ENCODE measurements at regions not wholly inside any gene's neighbourhood (a gene's known extent, or its start where the extent isn't known, plus 50 kb on each side); places are given as distances from the start of the nearest gene placed in this dataset.

GRCh38 chr5:136703036-136703435 lies 337.7 kb upstream of the TRPC7 start:
- Histone ChIP-seq H3K4me3 (no peak overlapping the region), H3K27ac (no peak overlapping the region), H3K27me3 (replicated peaks; ENCODE audit: insufficient read depth) (no peaks in the 10 kb centered on the region), H3K4me1 (replicated peaks) (no peaks in the 10 kb centered on the region), H3K36me3 (no peaks in the 10 kb centered on the region), H3K9me3 (no peaks in the 10 kb centered on the region)
- DNase-seq (ENCODE audit: low spot score) = no peak
- WGBS = 95% methylated on average over 2 of the region's 2 CpGs
- TF ChIP-seq POLR2A (IDR thresholded peaks at IDR 0.05) (no peak), CTCF (IDR thresholded peaks at IDR 0.05) (no peak), POLR2AphosphoS5 (IDR thresholded peaks at IDR 0.05) (no peak)
- intact Hi-C loops (cut with DNase I) = no loop called here

GRCh38 chr5:136701191-136701590 lies 335.8 kb upstream of the TRPC7 start:
- no peaks in the 10 kb centered on the region for H3K9me3 ChIP-seq
- WGBS = 34% methylated on average over 1 of the region's 1 CpG
- no peaks in the 10 kb centered on the region for H3K36me3 ChIP-seq

GRCh38 chr5:136699651-136700050 lies 334.3 kb upstream of the TRPC7 start:
- Histone ChIP-seq H3K9me3 (no peaks in the 10 kb centered on the region), H3K36me3 (no peaks in the 10 kb centered on the region), H3K27ac (no peak overlapping the region), H3K27me3 (replicated peaks; ENCODE audit: insufficient read depth) (no peaks in the 10 kb centered on the region), H3K4me1 (replicated peaks) (no peaks in the 10 kb centered on the region), H3K4me3 (no peak overlapping the region)
- TF ChIP-seq POLR2AphosphoS5 (IDR thresholded peaks at IDR 0.05) = no peak
- TF ChIP-seq CTCF (IDR thresholded peaks at IDR 0.05) = no peak
- TF ChIP-seq POLR2A (IDR thresholded peaks at IDR 0.05) = no peak
- WGBS = 12% methylated on average over 7 of the region's 7 CpGs
- no peak for DNase-seq (ENCODE audit: low spot score)
- intact Hi-C loops (cut with DNase I) = no loop called here

More at GRCh38 chr5:136701191-136701590, 335.8 kb upstream of the TRPC7 start:
- Histone ChIP-seq H3K4me3 (no peak overlapping the region), H3K27me3 (replicated peaks; ENCODE audit: insufficient read depth) (no peaks in the 10 kb centered on the region), H3K27ac (no peak overlapping the region), H3K4me1 (replicated peaks) (no peaks in the 10 kb centered on the region)
- no peak for DNase-seq (ENCODE audit: low spot score)
- intact Hi-C loops (cut with DNase I) = no loop called here
- TF ChIP-seq POLR2A (IDR thresholded peaks at IDR 0.05) = no peak

DNA sequence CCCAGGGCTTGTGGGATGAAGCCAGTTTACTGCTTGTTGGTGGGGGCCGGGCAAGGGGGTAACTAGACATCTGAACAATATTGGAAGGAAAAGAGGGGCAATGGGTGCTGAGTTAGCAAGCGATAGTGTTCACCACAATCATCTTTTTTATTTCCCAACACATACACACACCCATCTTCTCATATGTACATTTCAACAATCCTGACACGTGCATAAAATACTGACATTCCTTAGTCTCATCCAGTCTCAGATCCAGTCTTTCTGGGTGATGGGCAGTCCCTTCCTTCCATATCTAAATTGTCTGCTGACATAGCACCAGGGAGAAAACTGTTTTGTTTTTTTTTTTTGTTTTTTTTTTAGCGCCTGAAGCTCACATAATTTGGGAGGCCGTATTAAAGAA lies 333.6 kb upstream of the TRPC7 start:
- WGBS = 82% methylated on average over 5 of the region's 5 CpGs
- H3K36me3 ChIP-seq = no peaks in the 10 kb centered on the region
- no peak overlapping the region for H3K27ac ChIP-seq
- H3K4me1 ChIP-seq (replicated peaks) = no peaks in the 10 kb centered on the region
- no peaks in the 10 kb centered on the region for H3K9me3 ChIP-seq
- DNase-seq (ENCODE audit: low spot score) = no peak
- no peak for TF ChIP-seq POLR2A (IDR thresholded peaks at IDR 0.05)
- no peak for TF ChIP-seq CTCF (IDR thresholded peaks at IDR 0.05)
- no peak for TF ChIP-seq POLR2AphosphoS5 (IDR thresholded peaks at IDR 0.05)
- H3K27me3 ChIP-seq (replicated peaks; ENCODE audit: insufficient read depth) = no peaks in the 10 kb centered on the region
- H3K4me3 ChIP-seq = no peak overlapping the region
- intact Hi-C loops (cut with DNase I) = no loop called here

GRCh38 chr5:136694258-136694657 lies 328.9 kb upstream of the TRPC7 start:
- intact Hi-C loops (cut with DNase I) = no loop called here
- Histone ChIP-seq H3K27me3 (replicated peaks; ENCODE audit: insufficient read depth) (no peaks in the 10 kb centered on the region), H3K4me1 (replicated peaks) (no peaks in the 10 kb centered on the region), H3K36me3 (no peaks in the 10 kb centered on the region), H3K27ac (no peak overlapping the region), H3K9me3 (no peaks in the 10 kb centered on the region), H3K4me3 (no peak overlapping the region)
- WGBS = 74% methylated on average over 4 of the region's 4 CpGs
- TF ChIP-seq CTCF (IDR thresholded peaks at IDR 0.05) (no peak), POLR2A (IDR thresholded peaks at IDR 0.05) (no peak), POLR2AphosphoS5 (IDR thresholded peaks at IDR 0.05) (no peak)
- DNase-seq (ENCODE audit: low spot score) = no peak

All from prostate gland (tissue), 2 donors.